Prostate gland (tissue), 2 donors: ENCODE measurements at regions not wholly inside any gene's neighbourhood (a gene's known extent, or its start where the extent isn't known, plus 50 kb on each side); places are given as distances from the start of the nearest gene placed in this dataset.

Experiments
- DNase-seq: peaks from one replicate; pipeline ENCODE4 v3.0.0-alpha.2; 2019; ENCODE audit warnings: low spot score
- H3K27ac ChIP-seq, 2 donors: fragments of 200-600 bp; sonication (generic); 2 replicates each; pipeline ENCODE4 v1.5.1; 2017 to 2019
- H3K27me3 ChIP-seq: fragments of 200-600 bp; sonication (generic); replicated peaks from 2 replicates; pipeline ENCODE4 v1.5.1; 2019; ENCODE audit not compliant: insufficient read depth
- H3K36me3 ChIP-seq, 2 donors: fragments of 200-600 bp; sonication (generic); 1 replicate in 1 of 2; 2 replicates in 1 of 2; pipeline versions ENCODE4 v1.5.1 to v1.8.1; 2017 to 2019
- H3K4me1 ChIP-seq: fragments of 200-600 bp; sonication (generic); replicated peaks from 2 replicates; pipeline ENCODE4 v1.5.1; 2019
- H3K4me3 ChIP-seq, 2 donors: fragments of 200-600 bp; sonication (generic); 2 replicates each; pipeline ENCODE4 v1.5.1; 2017 to 2019
- H3K9me3 ChIP-seq: fragments of 200-600 bp; sonication (generic); 2 replicates; pipeline ENCODE4 v1.5.1; 2017
- POLR2A ChIP-seq: fragments of 450-650 bp; IDR thresholded peaks from one replicate; pipeline ENCODE4 v1.6.1; 2016; ENCODE audit warnings: antibody characterized with exemption, mild to moderate bottlenecking
- POLR2AphosphoS5 ChIP-seq: sonication (generic); formaldehyde crosslinking; IDR thresholded peaks from one replicate; pipeline ENCODE4 v1.6.1; 2017; ENCODE audit warnings: antibody characterized with exemption
- WGBS: methylation state at CpG from one replicate; pipeline ENCODE4 v1.1.5; 2018; 5-methylcytosine and 5-hydroxymethylcytosine counted together
- intact Hi-C: fragments of 100-400 bp; cut with DNase I; formaldehyde crosslinking; loops from one replicate; pipeline ENCODE4 v1.14.2; 2022
- TF ChIP-seq, protein P1 (sequence below), 4 experiments: fragments of 200-600 bp in 2 of 4; fragments of 450-650 bp in 2 of 4; sonication (generic) in 2 of 4; IDR thresholded peaks; 1 replicate in 3 of 4; 2 replicates in 1 of 4; pipeline ENCODE4 v1.5.1; 2016 to 2019; ENCODE audit warnings: antibody characterized with exemption in 4 of 4, mild to moderate bottlenecking in 2 of 4, moderate library complexity in 2 of 4

DNA sequence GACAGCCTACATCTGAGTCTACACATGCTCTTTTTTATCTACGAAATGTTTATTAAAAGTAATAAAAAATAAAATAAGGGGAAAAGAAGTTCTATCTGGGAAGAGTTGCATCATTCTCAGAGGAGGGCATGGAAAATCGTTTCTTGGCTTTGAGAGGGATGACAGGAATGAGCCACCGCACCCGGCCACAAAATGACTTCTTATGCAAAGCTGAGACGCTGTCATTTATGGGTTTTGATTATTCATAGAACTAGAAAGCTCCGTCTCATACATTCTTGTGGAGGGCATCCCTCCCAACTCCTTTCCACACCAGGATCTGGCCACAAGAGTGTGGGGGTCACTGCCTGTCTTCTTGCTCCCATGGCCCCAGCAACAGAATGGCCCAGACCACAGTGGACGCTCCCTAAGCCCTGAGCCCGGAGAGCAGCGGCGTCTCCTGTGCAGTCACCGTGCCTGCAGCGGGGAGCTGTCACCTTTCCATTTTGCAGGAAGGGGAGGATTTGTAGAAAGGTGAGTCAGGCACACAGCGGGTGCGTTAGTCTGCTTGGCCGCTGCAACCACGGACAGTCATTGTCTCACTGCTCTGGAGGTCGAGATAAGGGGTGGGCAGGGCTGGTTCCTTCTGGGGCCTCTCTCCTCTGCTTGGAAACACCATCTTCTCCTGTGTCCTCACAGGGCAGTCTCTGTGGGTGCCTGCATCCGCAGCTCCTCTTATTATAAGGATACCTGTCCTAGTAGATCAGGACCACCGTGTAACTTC, 1388.7 kb downstream of the BRD1 start:
- DNase-seq: no peak
- Histone ChIP-seq H3K9me3 (no peaks in the 10 kb centered on the region), H3K4me1 (no peaks in the 10 kb centered on the region), H3K27ac (no peak overlapping the region), H3K4me3 (no peak overlapping the region), H3K36me3 (no peaks in the 10 kb centered on the region), H3K27me3 (no peaks in the 10 kb centered on the region)
- WGBS: 60% methylated on average over 19 of the region's 19 CpGs
- TF ChIP-seq POLR2A (no peak), POLR2AphosphoS5 (no peak)
- TF ChIP-seq, protein P1, sequence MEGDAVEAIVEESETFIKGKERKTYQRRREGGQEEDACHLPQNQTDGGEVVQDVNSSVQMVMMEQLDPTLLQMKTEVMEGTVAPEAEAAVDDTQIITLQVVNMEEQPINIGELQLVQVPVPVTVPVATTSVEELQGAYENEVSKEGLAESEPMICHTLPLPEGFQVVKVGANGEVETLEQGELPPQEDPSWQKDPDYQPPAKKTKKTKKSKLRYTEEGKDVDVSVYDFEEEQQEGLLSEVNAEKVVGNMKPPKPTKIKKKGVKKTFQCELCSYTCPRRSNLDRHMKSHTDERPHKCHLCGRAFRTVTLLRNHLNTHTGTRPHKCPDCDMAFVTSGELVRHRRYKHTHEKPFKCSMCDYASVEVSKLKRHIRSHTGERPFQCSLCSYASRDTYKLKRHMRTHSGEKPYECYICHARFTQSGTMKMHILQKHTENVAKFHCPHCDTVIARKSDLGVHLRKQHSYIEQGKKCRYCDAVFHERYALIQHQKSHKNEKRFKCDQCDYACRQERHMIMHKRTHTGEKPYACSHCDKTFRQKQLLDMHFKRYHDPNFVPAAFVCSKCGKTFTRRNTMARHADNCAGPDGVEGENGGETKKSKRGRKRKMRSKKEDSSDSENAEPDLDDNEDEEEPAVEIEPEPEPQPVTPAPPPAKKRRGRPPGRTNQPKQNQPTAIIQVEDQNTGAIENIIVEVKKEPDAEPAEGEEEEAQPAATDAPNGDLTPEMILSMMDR (IDR thresholded peaks at IDR 0.05): no peak
- intact Hi-C loops: no loop called here

DNA sequence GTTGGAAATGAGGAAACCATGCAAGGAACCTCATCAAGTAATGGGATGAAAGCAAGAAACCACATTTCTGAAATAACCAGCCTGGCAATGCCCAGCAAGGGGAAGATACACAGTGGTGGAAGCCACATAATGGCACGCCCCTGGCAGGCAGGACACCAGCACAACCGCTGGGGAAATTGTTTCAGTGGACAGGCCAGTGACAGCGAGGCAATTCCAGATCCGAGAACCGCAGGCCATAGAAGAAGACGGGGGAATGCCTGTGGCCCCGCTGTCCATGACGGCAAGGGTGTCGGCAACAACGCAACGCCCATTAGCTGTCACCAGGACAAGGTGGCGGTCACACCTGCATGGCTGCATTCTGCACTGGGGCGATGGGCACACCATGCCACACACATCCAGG, 1389.6 kb downstream of the BRD1 start:
- H3K27me3 ChIP-seq: no peaks in the 10 kb centered on the region
- TF ChIP-seq, protein P1 (IDR thresholded peaks at IDR 0.05): no peak
- TF ChIP-seq POLR2AphosphoS5 (no peak), POLR2A (no peak)
- intact Hi-C loops: no loop called here
- 89% methylated on average over 13 of the region's 13 CpGs for WGBS
- H3K9me3 ChIP-seq: no peaks in the 10 kb centered on the region
- H3K4me1 ChIP-seq: no peaks in the 10 kb centered on the region
- DNase-seq: no peak
- H3K36me3 ChIP-seq: no peaks in the 10 kb centered on the region
- H3K4me3 ChIP-seq: no peak overlapping the region
- H3K27ac ChIP-seq: no peak overlapping the region

DNA sequence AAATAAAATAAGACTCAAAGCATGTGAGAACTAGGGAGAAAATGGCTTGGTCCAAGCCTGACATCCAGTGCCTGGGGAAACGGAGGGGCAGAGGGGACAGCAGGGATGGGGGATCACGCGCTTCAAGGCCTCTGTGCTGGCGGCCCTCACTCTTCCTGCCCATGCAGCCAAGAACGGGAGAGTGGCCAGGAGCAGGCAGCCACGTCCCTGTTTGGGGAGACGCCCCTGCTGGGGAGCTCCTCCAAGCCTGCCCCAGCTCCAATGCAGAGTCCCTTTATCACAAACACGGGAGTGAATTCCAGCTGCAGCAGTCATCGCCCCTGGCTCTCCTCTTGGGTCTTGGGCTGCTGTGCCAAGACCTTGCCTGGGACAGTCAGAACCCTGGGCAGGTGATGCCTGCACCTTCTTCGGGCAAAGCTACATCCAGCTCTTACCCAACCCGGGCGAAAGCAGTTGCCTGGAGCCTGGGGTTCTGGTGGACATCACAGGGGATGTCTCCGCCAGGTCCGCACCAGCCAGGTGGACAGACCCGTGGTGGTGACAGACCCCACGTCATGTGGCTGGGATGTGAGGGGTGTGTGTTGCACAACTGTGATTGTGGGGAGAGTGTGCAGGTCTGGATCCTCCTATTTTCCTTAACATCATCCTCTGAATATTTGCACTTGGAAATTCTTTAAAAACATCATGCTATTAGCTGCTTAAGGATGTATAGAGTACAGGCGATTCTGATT, 1391.3 kb downstream of the BRD1 start:
- H3K27ac ChIP-seq: no peak overlapping the region
- no peak overlapping the region for H3K4me3 ChIP-seq
- H3K27me3 ChIP-seq: no peaks in the 10 kb centered on the region
- no peak for DNase-seq
- intact Hi-C loops: no loop called here
- H3K36me3 ChIP-seq: no peaks in the 10 kb centered on the region
- TF ChIP-seq POLR2A: no peak
- TF ChIP-seq, protein P1 (IDR thresholded peaks at IDR 0.05): no peak
- no peak for TF ChIP-seq POLR2AphosphoS5
- no peaks in the 10 kb centered on the region for H3K4me1 ChIP-seq
- WGBS: 71% methylated on average over 17 of the region's 17 CpGs
- no peaks in the 10 kb centered on the region for H3K9me3 ChIP-seq

DNA sequence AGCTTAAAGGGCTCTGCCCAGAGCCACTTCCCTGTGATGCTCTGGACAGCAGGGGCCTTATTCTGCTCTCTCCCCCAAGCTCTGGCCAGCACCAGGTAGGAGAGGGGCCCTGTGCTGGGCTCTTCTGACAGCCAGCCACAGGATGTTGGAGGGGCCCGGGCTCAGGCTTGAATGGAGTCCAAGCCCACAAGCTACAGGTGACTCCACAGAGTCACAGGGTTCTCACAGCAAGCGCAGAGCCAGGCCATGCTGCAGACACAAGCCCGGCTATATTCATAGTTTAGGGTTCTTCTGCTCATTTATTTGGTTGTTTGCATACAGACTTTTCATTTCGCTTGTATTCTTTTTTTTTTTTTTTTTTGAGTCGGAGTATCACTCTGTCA, 1392.8 kb downstream of the BRD1 start:
- Histone ChIP-seq H3K4me3 (no peak overlapping the region), H3K4me1 (no peaks in the 10 kb centered on the region), H3K27ac (no peak overlapping the region), H3K9me3 (no peaks in the 10 kb centered on the region), H3K27me3 (no peaks in the 10 kb centered on the region), H3K36me3 (no peaks in the 10 kb centered on the region)
- 87% methylated on average over 5 of the region's 5 CpGs for WGBS
- TF ChIP-seq, protein P1 (IDR thresholded peaks at IDR 0.05): no peak
- TF ChIP-seq POLR2A (no peak), POLR2AphosphoS5 (no peak)
- no peak for DNase-seq
- intact Hi-C loops: no loop called here
